HEK293 (cell line): ENCODE measurements at regions not wholly inside any gene's neighbourhood (a gene's known extent, or its start where the extent isn't known, plus 50 kb on each side); places are given as distances from the start of the nearest gene placed in this dataset.

Experiments
- CTCF ChIA-PET: fragments of 350-600 bp; formaldehyde crosslinking; extraction: SDS; loops from one replicate; lab custom pipeline; 2021; ENCODE audit warnings: antibody characterized with exemption; lab: Yijun Ruan, JAX
- POLR2A ChIA-PET: fragments of 300-600 bp; formaldehyde crosslinking; extraction: SDS; loops from one replicate; lab custom pipeline; 2020; ENCODE audit warnings: antibody characterized with exemption, inconsistent platforms; lab: Yijun Ruan, JAX
- H3K27ac ChIP-seq: fragments of 200-500 bp; sonication (Bioruptor generic); 2 replicates; pipeline ENCODE4 v1.5.1; 2014; ENCODE audit warnings: low read depth, low read length, control low read depth, inconsistent platforms; ENCODE audit errors: extremely low read depth
- H3K36me3 ChIP-seq, 2 experiments: fragments of 200-500 bp in 1 of 2; sonication (Bioruptor generic) in 1 of 2; 1 replicate in 1 of 2; 2 replicates in 1 of 2; pipeline ENCODE4 v1.5.1; 2014 to 2017; ENCODE audit warnings: inconsistent platforms in 2 of 2, low read length in 2 of 2; ENCODE audit not compliant: control insufficient read depth in 2 of 2, insufficient read depth in 1 of 2
- H3K4me1 ChIP-seq: fragments of 200-500 bp; sonication (Bioruptor generic); 2 replicates; pipeline ENCODE4 v1.5.1; 2014; ENCODE audit warnings: mild to moderate bottlenecking, low read length, inconsistent platforms; ENCODE audit not compliant: control insufficient read depth, insufficient read depth
- H3K4me3 ChIP-seq: 2 replicates; pipeline ENCODE4 v1.5.1; 2011; ENCODE audit warnings: low read depth, mild to moderate bottlenecking, control low read depth, low read length, moderate library complexity
- H3K9me3 ChIP-seq: fragments of 200-500 bp; sonication (Bioruptor generic); 2 replicates; pipeline ENCODE4 v1.5.1; 2014; ENCODE audit warnings: low read depth, low read length, inconsistent platforms; ENCODE audit not compliant: control insufficient read depth, insufficient read depth
- GLIS2 ChIP-seq: fragments of 450-650 bp; formaldehyde crosslinking; IDR thresholded peaks from 2 replicates; pipeline ENCODE4 v1.5.1; 2016; ENCODE audit warnings: missing biosample characterization, missing genetic modification characterization
- HOXD13 ChIP-seq: sonication (generic); formaldehyde crosslinking; IDR thresholded peaks from 2 replicates; pipeline ENCODE4 v1.8.0; 2022; ENCODE audit warnings: missing genetic modification reagents, borderline replicate concordance
- RBAK ChIP-seq: fragments of 450-650 bp; formaldehyde crosslinking; IDR thresholded peaks from 2 replicates; pipeline ENCODE4 v1.5.1; 2016; ENCODE audit warnings: missing biosample characterization, missing genetic modification characterization
- SCRT2 ChIP-seq: fragments of 450-650 bp; formaldehyde crosslinking; IDR thresholded peaks from 2 replicates; pipeline ENCODE4 v1.5.1; 2016; ENCODE audit warnings: missing biosample characterization, missing genetic modification characterization
- TCF7L2 ChIP-seq: IDR thresholded peaks from 2 replicates; pipeline ENCODE4 v1.6.1; 2011; ENCODE audit warnings: low read depth, mild to moderate bottlenecking, inconsistent platforms, low read length, moderate library complexity, borderline replicate concordance
- YY1 ChIP-seq: fragments of 450-650 bp; formaldehyde crosslinking; IDR thresholded peaks from 2 replicates; pipeline ENCODE4 v1.5.1; 2018; ENCODE audit warnings: missing biosample characterization, missing genetic modification characterization
- ZBTB21 ChIP-seq: fragments of 450-650 bp; formaldehyde crosslinking; IDR thresholded peaks from 2 replicates; pipeline ENCODE4 v1.5.1; 2017; ENCODE audit warnings: missing biosample characterization, missing genetic modification characterization
- ZBTB48 ChIP-seq: fragments of 450-650 bp; formaldehyde crosslinking; IDR thresholded peaks from 2 replicates; pipeline ENCODE4 v1.5.1; 2016; ENCODE audit warnings: missing biosample characterization, missing genetic modification characterization
- ZFP3 ChIP-seq: fragments of 450-650 bp; formaldehyde crosslinking; IDR thresholded peaks from 2 replicates; pipeline ENCODE4 v1.5.1; 2016; ENCODE audit warnings: low read depth, missing biosample characterization, missing genetic modification characterization
- ZNF121 ChIP-seq: fragments of 450-650 bp; formaldehyde crosslinking; IDR thresholded peaks from 2 replicates; pipeline ENCODE4 v1.5.1; 2016; ENCODE audit warnings: missing biosample characterization, missing genetic modification characterization
- ZNF157 ChIP-seq: fragments of 450-650 bp; formaldehyde crosslinking; IDR thresholded peaks from 2 replicates; pipeline ENCODE4 v1.5.1; 2016; ENCODE audit warnings: missing biosample characterization, missing genetic modification characterization
- ZNF184 ChIP-seq: fragments of 450-650 bp; IDR thresholded peaks from 2 replicates; pipeline ENCODE4 v1.5.1; 2018; ENCODE audit warnings: missing biosample characterization, mild to moderate bottlenecking, missing genetic modification characterization
- ZNF221 ChIP-seq: fragments of 450-650 bp; formaldehyde crosslinking; IDR thresholded peaks from 2 replicates; pipeline ENCODE4 v1.5.1; 2017; ENCODE audit warnings: missing biosample characterization, missing genetic modification characterization, borderline replicate concordance
- ZNF274 ChIP-seq, 2 experiments: fragments of 200-500 bp in 1 of 2; fragments of 450-650 bp in 1 of 2; sonication (Bioruptor generic) in 1 of 2; formaldehyde crosslinking in 1 of 2; IDR thresholded peaks; 2 replicates each; pipeline versions ENCODE4 v1.5.1 to v1.6.1; 2014 to 2016; ENCODE audit warnings: borderline replicate concordance in 1 of 2, inconsistent platforms in 1 of 2, low read length in 1 of 2, missing biosample characterization in 1 of 2, missing genetic modification characterization in 1 of 2
- ZNF473 ChIP-seq: fragments of 450-650 bp; formaldehyde crosslinking; IDR thresholded peaks from 2 replicates; pipeline ENCODE4 v1.5.1; 2017; ENCODE audit warnings: missing biosample characterization, missing genetic modification characterization
- ZNF558 ChIP-seq: fragments of 450-650 bp; formaldehyde crosslinking; IDR thresholded peaks from 2 replicates; pipeline ENCODE4 v1.5.1; 2016; ENCODE audit warnings: missing biosample characterization, missing genetic modification characterization
- ZNF561 ChIP-seq: fragments of 450-650 bp; IDR thresholded peaks from 2 replicates; pipeline ENCODE4 v1.5.1; 2018; ENCODE audit warnings: missing biosample characterization, missing genetic modification characterization, borderline replicate concordance
- ZNF660 ChIP-seq: fragments of 450-650 bp; IDR thresholded peaks from 2 replicates; pipeline ENCODE4 v1.5.1; 2018; ENCODE audit warnings: missing biosample characterization, mild to moderate bottlenecking, missing genetic modification characterization
- ZNF791 ChIP-seq: fragments of 450-650 bp; formaldehyde crosslinking; IDR thresholded peaks from 2 replicates; pipeline ENCODE4 v1.5.1; 2016; ENCODE audit warnings: missing biosample characterization, missing genetic modification characterization
- ZSCAN16 ChIP-seq: fragments of 450-650 bp; formaldehyde crosslinking; IDR thresholded peaks from 2 replicates; pipeline ENCODE4 v1.5.1; 2016; ENCODE audit warnings: missing biosample characterization, missing genetic modification characterization
- TF ChIP-seq, protein P1 (sequence below): fragments of 450-650 bp; formaldehyde crosslinking; IDR thresholded peaks from 2 replicates; pipeline ENCODE4 v1.5.0; 2017; ENCODE audit warnings: missing biosample characterization, missing genetic modification characterization, borderline replicate concordance
- TF ChIP-seq, protein P2 (sequence below): fragments of 450-650 bp; formaldehyde crosslinking; IDR thresholded peaks from 2 replicates; pipeline ENCODE4 v1.5.1; 2016; ENCODE audit warnings: missing biosample characterization, missing genetic modification characterization
- TF ChIP-seq, protein P3 (sequence below): fragments of 450-650 bp; formaldehyde crosslinking; IDR thresholded peaks from 2 replicates; pipeline ENCODE4 v1.5.1; 2016; ENCODE audit warnings: missing biosample characterization, missing genetic modification characterization
- TF ChIP-seq, protein P4 (sequence below): fragments of 450-650 bp; formaldehyde crosslinking; IDR thresholded peaks from 2 replicates; pipeline ENCODE4 v1.5.1; 2016; ENCODE audit warnings: missing biosample characterization, missing genetic modification characterization
- TF ChIP-seq, protein P5 (sequence below): fragments of 450-650 bp; formaldehyde crosslinking; IDR thresholded peaks from 2 replicates; pipeline ENCODE4 v1.5.1; 2016; ENCODE audit warnings: missing biosample characterization, missing genetic modification characterization, low read depth

DNA sequence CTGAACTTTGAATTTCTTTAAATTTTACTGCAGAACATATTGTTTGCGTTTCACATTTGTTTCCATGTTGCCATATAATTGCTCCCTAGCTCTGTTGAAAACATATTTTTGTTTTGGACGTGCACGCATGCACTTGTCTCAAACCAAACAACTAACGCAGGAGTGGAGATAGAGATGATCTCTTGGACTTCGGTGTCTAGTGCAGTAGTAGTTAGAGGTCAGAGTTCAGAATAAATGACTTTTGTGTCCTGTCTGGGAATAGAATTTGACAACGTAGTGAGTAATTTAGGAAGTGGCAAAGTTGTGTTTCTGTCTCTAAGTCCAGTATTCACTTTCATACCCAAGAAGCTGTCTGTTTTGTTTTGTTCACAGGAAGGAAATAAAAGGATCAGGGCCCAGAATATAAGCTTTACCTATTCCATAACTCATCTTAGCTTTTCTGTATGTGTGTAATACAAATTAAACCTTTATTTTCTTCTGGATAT is 173.8 kb downstream of the AEBP2 start:
- Histone ChIP-seq H3K4me1 (no peaks in the 10 kb centered on the region), H3K9me3 (no peaks in the 10 kb centered on the region), H3K27ac (no peak overlapping the region), H3K36me3 (no peaks in the 10 kb centered on the region), H3K4me3 (no peak overlapping the region)
- TF ChIP-seq ZBTB48 (tag by site-specific recombination), result no peak
- TF ChIP-seq ZNF274 (IDR thresholded peaks at IDR 0.05; ENCODE audit: low read length), result no peak
- no peak for TF ChIP-seq ZNF274 (tag by site-specific recombination; IDR thresholded peaks at IDR 0.05; ENCODE audit: borderline replicate concordance)
- no peak for TF ChIP-seq ZNF473 (tag by site-specific recombination)
- TF ChIP-seq ZNF221 (tag by site-specific recombination), result no peak
- TF ChIP-seq ZSCAN16 (tag by site-specific recombination), result no peak
- TF ChIP-seq YY1 (tag by site-specific recombination), result no peak
- TF ChIP-seq ZBTB21 (tag by site-specific recombination), result no peak
- TF ChIP-seq ZFP3 (tag by site-specific recombination), result no peak
- TF ChIP-seq, protein P1, sequence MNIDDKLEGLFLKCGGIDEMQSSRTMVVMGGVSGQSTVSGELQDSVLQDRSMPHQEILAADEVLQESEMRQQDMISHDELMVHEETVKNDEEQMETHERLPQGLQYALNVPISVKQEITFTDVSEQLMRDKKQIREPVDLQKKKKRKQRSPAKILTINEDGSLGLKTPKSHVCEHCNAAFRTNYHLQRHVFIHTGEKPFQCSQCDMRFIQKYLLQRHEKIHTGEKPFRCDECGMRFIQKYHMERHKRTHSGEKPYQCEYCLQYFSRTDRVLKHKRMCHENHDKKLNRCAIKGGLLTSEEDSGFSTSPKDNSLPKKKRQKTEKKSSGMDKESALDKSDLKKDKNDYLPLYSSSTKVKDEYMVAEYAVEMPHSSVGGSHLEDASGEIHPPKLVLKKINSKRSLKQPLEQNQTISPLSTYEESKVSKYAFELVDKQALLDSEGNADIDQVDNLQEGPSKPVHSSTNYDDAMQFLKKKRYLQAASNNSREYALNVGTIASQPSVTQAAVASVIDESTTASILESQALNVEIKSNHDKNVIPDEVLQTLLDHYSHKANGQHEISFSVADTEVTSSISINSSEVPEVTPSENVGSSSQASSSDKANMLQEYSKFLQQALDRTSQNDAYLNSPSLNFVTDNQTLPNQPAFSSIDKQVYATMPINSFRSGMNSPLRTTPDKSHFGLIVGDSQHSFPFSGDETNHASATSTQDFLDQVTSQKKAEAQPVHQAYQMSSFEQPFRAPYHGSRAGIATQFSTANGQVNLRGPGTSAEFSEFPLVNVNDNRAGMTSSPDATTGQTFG, result no peak
- no peak for TF ChIP-seq ZNF558
- TF ChIP-seq ZNF791 (tag by site-specific recombination), result no peak
- no peak for TF ChIP-seq ZNF660 (tag by site-specific recombination)
- TF ChIP-seq ZNF157 (tag by site-specific recombination), result no peak
- TF ChIP-seq TCF7L2, result no peak
- TF ChIP-seq, protein P2, sequence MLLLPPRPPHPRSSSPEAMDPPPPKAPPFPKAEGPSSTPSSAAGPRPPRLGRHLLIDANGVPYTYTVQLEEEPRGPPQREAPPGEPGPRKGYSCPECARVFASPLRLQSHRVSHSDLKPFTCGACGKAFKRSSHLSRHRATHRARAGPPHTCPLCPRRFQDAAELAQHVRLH (tag by site-specific recombination), result no peak
- TF ChIP-seq GLIS2 (tag by site-specific recombination), result no peak
- TF ChIP-seq, protein P3, sequence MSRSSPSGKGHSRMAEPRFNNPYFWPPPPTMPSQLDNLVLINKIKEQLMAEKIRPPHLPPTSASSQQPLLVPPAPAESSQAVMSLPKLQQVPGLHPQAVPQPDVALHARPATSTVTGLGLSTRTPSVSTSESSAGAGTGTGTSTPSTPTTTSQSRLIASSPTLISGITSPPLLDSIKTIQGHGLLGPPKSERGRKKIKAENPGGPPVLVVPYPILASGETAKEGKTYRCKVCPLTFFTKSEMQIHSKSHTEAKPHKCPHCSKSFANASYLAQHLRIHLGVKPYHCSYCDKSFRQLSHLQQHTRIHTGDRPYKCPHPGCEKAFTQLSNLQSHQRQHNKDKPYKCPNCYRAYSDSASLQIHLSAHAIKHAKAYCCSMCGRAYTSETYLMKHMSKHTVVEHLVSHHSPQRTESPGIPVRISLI (tag by site-specific recombination), result no peak
- no peak for TF ChIP-seq ZNF561 (tag by site-specific recombination)
- no peak for TF ChIP-seq RBAK (tag by site-specific recombination)
- ChIA-PET CTCF (interaction anchor here (0.9 kb wide), 1 partner anchor 10 kb away, joined by 4 read pairs; no protein-coding TSS in a partner anchor), POLR2A (no interaction called here)

DNA sequence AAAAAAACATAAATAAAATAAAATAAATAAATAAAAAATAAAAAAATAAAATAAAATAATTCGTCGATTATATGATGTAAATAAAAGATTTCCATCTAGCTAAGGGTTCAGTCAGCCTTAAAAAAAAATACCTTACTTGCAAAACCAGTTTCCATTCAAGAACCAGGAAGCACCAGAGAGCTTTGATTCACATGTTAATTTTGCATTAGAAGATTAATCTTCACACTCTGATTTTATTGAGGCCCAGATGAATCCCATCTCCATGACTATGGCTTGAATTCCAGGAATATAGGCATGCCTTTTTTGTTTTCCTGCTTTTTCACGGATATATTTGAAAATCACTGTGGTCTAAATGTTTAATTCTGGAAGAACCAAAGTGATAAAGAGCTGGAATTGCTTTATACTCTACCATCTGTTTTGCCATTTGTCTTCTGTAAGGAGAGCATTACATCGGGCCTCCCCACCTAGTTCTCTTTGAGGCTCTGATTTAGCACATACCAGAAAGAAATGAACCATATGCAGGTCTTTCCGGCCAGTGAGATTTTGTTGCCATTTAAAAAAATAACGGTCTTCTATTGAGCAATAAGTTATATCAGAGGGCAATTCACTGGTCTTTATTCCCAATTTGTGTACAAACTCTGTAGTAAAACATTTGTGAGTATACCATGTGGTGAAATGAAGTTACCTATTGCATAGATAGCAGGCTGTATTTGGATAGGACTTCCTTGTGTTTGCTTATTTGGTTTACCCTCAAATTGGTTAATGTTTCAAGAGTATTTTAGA is 175.5 kb downstream of the AEBP2 start:
- Histone ChIP-seq H3K4me1 (no peaks in the 10 kb centered on the region), H3K4me3 (no peak overlapping the region), H3K27ac (no peak overlapping the region), H3K9me3 (no peaks in the 10 kb centered on the region), H3K36me3 (no peaks in the 10 kb centered on the region)
- ChIA-PET CTCF (no interaction called here), POLR2A (no interaction called here)
- TF ChIP-seq SCRT2 (tag by site-specific recombination) (no peak), ZNF473 (tag by site-specific recombination) (no peak), HOXD13 (CRISPR knock-in tag) (no peak), ZNF121 (no peak), ZNF221 (tag by site-specific recombination) (no peak), ZNF184 (tag by site-specific recombination) (no peak)
- TF ChIP-seq, protein P4, sequence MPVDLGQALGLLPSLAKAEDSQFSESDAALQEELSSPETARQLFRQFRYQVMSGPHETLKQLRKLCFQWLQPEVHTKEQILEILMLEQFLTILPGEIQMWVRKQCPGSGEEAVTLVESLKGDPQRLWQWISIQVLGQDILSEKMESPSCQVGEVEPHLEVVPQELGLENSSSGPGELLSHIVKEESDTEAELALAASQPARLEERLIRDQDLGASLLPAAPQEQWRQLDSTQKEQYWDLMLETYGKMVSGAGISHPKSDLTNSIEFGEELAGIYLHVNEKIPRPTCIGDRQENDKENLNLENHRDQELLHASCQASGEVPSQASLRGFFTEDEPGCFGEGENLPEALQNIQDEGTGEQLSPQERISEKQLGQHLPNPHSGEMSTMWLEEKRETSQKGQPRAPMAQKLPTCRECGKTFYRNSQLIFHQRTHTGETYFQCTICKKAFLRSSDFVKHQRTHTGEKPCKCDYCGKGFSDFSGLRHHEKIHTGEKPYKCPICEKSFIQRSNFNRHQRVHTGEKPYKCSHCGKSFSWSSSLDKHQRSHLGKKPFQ (tag by site-specific recombination), result no peak
- TF ChIP-seq, protein P5, sequence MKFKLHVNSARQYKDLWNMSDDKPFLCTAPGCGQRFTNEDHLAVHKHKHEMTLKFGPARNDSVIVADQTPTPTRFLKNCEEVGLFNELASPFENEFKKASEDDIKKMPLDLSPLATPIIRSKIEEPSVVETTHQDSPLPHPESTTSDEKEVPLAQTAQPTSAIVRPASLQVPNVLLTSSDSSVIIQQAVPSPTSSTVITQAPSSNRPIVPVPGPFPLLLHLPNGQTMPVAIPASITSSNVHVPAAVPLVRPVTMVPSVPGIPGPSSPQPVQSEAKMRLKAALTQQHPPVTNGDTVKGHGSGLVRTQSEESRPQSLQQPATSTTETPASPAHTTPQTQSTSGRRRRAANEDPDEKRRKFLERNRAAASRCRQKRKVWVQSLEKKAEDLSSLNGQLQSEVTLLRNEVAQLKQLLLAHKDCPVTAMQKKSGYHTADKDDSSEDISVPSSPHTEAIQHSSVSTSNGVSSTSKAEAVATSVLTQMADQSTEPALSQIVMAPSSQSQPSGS (tag by site-specific recombination), result no peak
